H9 (cell line): ENCODE measurements at regions not wholly inside any gene's neighbourhood (a gene's known extent, or its start where the extent isn't known, plus 50 kb on each side); places are given as distances from the start of the nearest gene placed in this dataset.

Source experiments
- DNase-seq: peaks from one replicate; pipeline ENCODE4 v3.0.0-alpha.2; 2017
- H2AFZ ChIP-seq: one replicate; pipeline ENCODE4 v1.6.1; 2013; ENCODE audit warnings: mild to moderate bottlenecking, low read length, control low read depth, moderate library complexity
- H2AK5ac ChIP-seq: 2 replicates; pipeline ENCODE4 v1.6.1; 2013; ENCODE audit warnings: low read length, control low read depth, mixed read lengths; ENCODE audit not compliant: insufficient read length
- H2BK120ac ChIP-seq: one replicate; pipeline ENCODE4 v1.6.1; 2013; ENCODE audit warnings: low read depth, mild to moderate bottlenecking, low read length, control low read depth, inconsistent platforms; ENCODE audit not compliant: poor library complexity, severe bottlenecking
- H2BK12ac ChIP-seq: 2 replicates; pipeline ENCODE4 v1.6.1; 2013; ENCODE audit warnings: low read length, control low read depth, mixed read lengths, low read depth; ENCODE audit not compliant: insufficient read length
- H2BK15ac ChIP-seq: 2 replicates; pipeline ENCODE4 v1.6.1; 2013; ENCODE audit warnings: low read depth, low read length, control low read depth
- H2BK20ac ChIP-seq: one replicate; pipeline ENCODE4 v1.6.1; 2013; ENCODE audit warnings: low read depth, mild to moderate bottlenecking, low read length, control low read depth, inconsistent platforms; ENCODE audit not compliant: poor library complexity, severe bottlenecking
- H2BK5ac ChIP-seq: 2 replicates; pipeline ENCODE4 v1.6.1; 2013; ENCODE audit warnings: low read length, control low read depth, mixed read lengths; ENCODE audit not compliant: insufficient read length
- H3K14ac ChIP-seq: 2 replicates; pipeline ENCODE4 v1.6.1; 2013; ENCODE audit warnings: low read length, control low read depth; ENCODE audit not compliant: insufficient read depth
- H3K18ac ChIP-seq: 2 replicates; pipeline ENCODE4 v1.6.1; 2013; ENCODE audit warnings: low read depth, mild to moderate bottlenecking, mixed read lengths, low read length, control low read depth; ENCODE audit not compliant: insufficient read length
- H3K23ac ChIP-seq: 2 replicates; pipeline ENCODE4 v1.6.1; 2013; ENCODE audit warnings: low read length, control low read depth, mixed read lengths, low read depth; ENCODE audit not compliant: insufficient read length
- H3K23me2 ChIP-seq: 2 replicates; pipeline ENCODE4 v1.6.1; 2013; ENCODE audit warnings: low read depth, mild to moderate bottlenecking, mixed read lengths, low read length, control low read depth; ENCODE audit not compliant: insufficient read length, poor library complexity, severe bottlenecking
- H3K27ac ChIP-seq: 2 replicates; pipeline ENCODE4 v1.5.1; 2013; ENCODE audit warnings: low read length, control low read depth, mixed read lengths, low read depth; ENCODE audit not compliant: insufficient read length
- H3K27me3 ChIP-seq: 2 replicates; pipeline ENCODE4 v1.6.1; 2013; ENCODE audit warnings: low read length, control low read depth, inconsistent platforms; ENCODE audit not compliant: insufficient read depth
- H3K4ac ChIP-seq: 2 replicates; pipeline ENCODE4 v1.6.1; 2013; ENCODE audit warnings: low read depth, mild to moderate bottlenecking, control low read depth, inconsistent platforms, low read length, moderate library complexity
- H3K4me1 ChIP-seq: 2 replicates; pipeline ENCODE4 v1.6.1; 2013; ENCODE audit warnings: low read length, control low read depth, inconsistent platforms; ENCODE audit not compliant: insufficient read depth
- H3K4me2 ChIP-seq: 2 replicates; pipeline ENCODE4 v1.6.1; 2013; ENCODE audit warnings: low read length, control low read depth, mixed read lengths; ENCODE audit not compliant: insufficient read length, insufficient read depth
- H3K56ac ChIP-seq: 2 replicates; pipeline ENCODE4 v1.6.1; 2013; ENCODE audit warnings: low read depth, mild to moderate bottlenecking, mixed read lengths, low read length, control low read depth; ENCODE audit not compliant: insufficient read length
- H3K79me1 ChIP-seq: 2 replicates; pipeline ENCODE4 v1.6.1; 2013; ENCODE audit warnings: low read depth, mild to moderate bottlenecking, moderate library complexity, low read length, control low read depth, inconsistent platforms; ENCODE audit not compliant: insufficient read depth, poor library complexity, severe bottlenecking
- H3K79me2 ChIP-seq: 2 replicates; pipeline ENCODE4 v1.6.1; 2013; ENCODE audit warnings: low read length, control low read depth, inconsistent platforms; ENCODE audit not compliant: insufficient read depth
- H3K9ac ChIP-seq: 2 replicates; pipeline ENCODE4 v1.6.1; 2013; ENCODE audit warnings: low read length, control low read depth, mixed read lengths; ENCODE audit not compliant: insufficient read length; ENCODE audit errors: extremely low read depth
- H3K9me3 ChIP-seq: one replicate; pipeline ENCODE4 v1.6.1; 2013; ENCODE audit warnings: low read depth, low read length, inconsistent platforms; ENCODE audit not compliant: control insufficient read depth
- H3T11ph ChIP-seq: one replicate; pipeline ENCODE4 v1.6.1; 2013; ENCODE audit warnings: mild to moderate bottlenecking, low read length, control low read depth, inconsistent platforms
- H4K20me1 ChIP-seq: one replicate; pipeline ENCODE4 v1.6.1; 2013; ENCODE audit not compliant: control insufficient read depth, insufficient read length, insufficient read depth
- H4K5ac ChIP-seq: 2 replicates; pipeline ENCODE4 v1.6.1; 2013; ENCODE audit warnings: low read depth, mild to moderate bottlenecking, mixed read lengths, low read length, control low read depth; ENCODE audit not compliant: insufficient read length
- H4K8ac ChIP-seq: replicated peaks from 2 replicates; pipeline ENCODE4 v1.6.1; 2013; ENCODE audit warnings: low read length, control low read depth, mixed read lengths, low read depth; ENCODE audit not compliant: insufficient read length
- H4K91ac ChIP-seq: 2 replicates; pipeline ENCODE4 v1.6.1; 2013; ENCODE audit warnings: low read depth, mild to moderate bottlenecking, moderate library complexity, mixed read lengths, low read length, control low read depth; ENCODE audit not compliant: insufficient read length
- H3K27ac Mint-ChIP-seq, 3 experiments: 2 replicates in 2 of 3; 3 replicates in 1 of 3; pipeline ENCODE4 v1.8.0; 2020 to 2021; ENCODE audit warnings: mixed read lengths in 3 of 3, mild to moderate bottlenecking in 1 of 3, moderate library complexity in 1 of 3
- H3K27me3 Mint-ChIP-seq: 2 replicates; pipeline ENCODE4 v1.8.0; 2021; ENCODE audit warnings: low read depth, mild to moderate bottlenecking, moderate library complexity, mixed read lengths
- H3K36me3 Mint-ChIP-seq, 3 experiments: 2 replicates in 2 of 3; 3 replicates in 1 of 3; pipeline ENCODE4 v1.8.0; 2020 to 2021; ENCODE audit warnings: low read depth in 3 of 3, mixed read lengths in 3 of 3; ENCODE audit not compliant: insufficient read depth in 1 of 3
- H3K4me1 Mint-ChIP-seq, 2 experiments: 2 replicates each; pipeline ENCODE4 v1.8.0; 2020; ENCODE audit warnings: mixed read lengths in 2 of 2
- H3K4me3 Mint-ChIP-seq, 2 experiments: 2 replicates in 1 of 2; 3 replicates in 1 of 2; pipeline ENCODE4 v1.8.0; 2020 to 2021; ENCODE audit warnings: mild to moderate bottlenecking in 2 of 2, mixed read lengths in 2 of 2, moderate library complexity in 1 of 2
- H3K9me3 Mint-ChIP-seq, 2 experiments: 2 replicates in 1 of 2; 3 replicates in 1 of 2; pipeline ENCODE4 v1.8.0; 2020; ENCODE audit warnings: mild to moderate bottlenecking in 2 of 2, mixed read lengths in 2 of 2, moderate library complexity in 1 of 2
- WGBS: extraction: QIAGEN DNeasy Blood & Tissue Kit; methylation state at CpG from one replicate; pipeline ENCODE4 v1.1.7; 2013; ENCODE audit warnings: missing lambda C conversion rate, low lambda C conversion rate, mixed read lengths; ENCODE audit not compliant: insufficient read length; ENCODE audit errors: extremely low coverage; 5-methylcytosine and 5-hydroxymethylcytosine counted together
- TF ChIP-seq, protein P1 (sequence below): fragments of 200-600 bp; sonication (generic); conservative IDR thresholded peaks from 3 replicates; pipeline ENCODE4 v1.8.0; 2021; ENCODE audit warnings: antibody characterized with exemption, mild to moderate bottlenecking

DNA sequence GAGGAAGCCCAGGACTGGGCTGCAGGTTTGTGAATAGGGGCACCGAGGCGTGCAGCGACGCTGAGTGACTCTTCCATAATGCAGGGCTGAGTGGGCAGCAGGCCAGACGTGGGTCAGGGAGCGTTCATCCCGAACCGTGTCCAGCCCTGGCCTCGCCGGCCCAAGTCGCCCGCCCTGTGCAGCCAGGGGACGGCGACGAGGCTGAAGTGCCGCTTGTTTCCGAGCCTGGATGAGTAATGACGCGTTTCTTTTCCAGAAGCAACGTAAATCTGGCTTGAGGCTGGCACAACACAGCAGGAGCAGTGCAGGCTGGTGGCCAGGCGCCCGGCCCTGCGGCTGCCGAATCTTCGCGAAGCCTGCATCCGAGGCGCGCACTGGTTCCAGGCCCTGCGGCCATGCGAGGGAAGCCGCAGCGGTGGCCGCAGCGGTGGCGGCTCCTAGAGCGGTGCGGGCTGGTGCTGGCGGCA is 74.0 kb upstream of the SEC61G start:
- DNase-seq: no peak
- Histone ChIP-seq H2BK120ac (no peak overlapping the region), H3T11ph (no peak overlapping the region), H3K23ac (no peak overlapping the region), H2BK5ac (no peak overlapping the region), H3K79me1 (no peaks in the 10 kb centered on the region), H2BK20ac (no peak overlapping the region), H3K27me3 (no peaks in the 10 kb centered on the region), H2AK5ac (no peak overlapping the region), H3K79me2 (no peaks in the 10 kb centered on the region), H3K18ac (no peak overlapping the region), H4K5ac (no peak overlapping the region), H3K9ac (no peak overlapping the region), H3K4me1 (no peaks in the 10 kb centered on the region), H2BK12ac (no peak overlapping the region), H4K8ac (no peak overlapping the region), H3K4ac (no peak overlapping the region), H2BK15ac (no peak overlapping the region), H2AFZ (no peak overlapping the region), H3K4me2 (no peak overlapping the region), H3K27ac (no peak overlapping the region), H3K56ac (no peak overlapping the region), H4K91ac (no peak overlapping the region), H4K20me1 (no peaks in the 10 kb centered on the region), H3K23me2 (no peaks in the 10 kb centered on the region), H3K9me3 (no peaks in the 10 kb centered on the region), H3K14ac (no peak overlapping the region; the same call in 1 of the 2 replicates)
- Mint-ChIP-seq H3K4me3 (no peak overlapping the region), H3K36me3 (peaks cover 0 to 10% (median 2%) of the 10 kb centered on the region in 3 experiments; a peak in 2 of 7 replicates), H3K9me3 (peaks cover 4 to 11% of the 10 kb centered on the region in 2 experiments; a peak in 3 of 5 replicates), H3K27ac (no peak overlapping the region), H3K27me3 (no peaks in the 10 kb centered on the region; the same call in 1 of the 2 replicates), H3K4me1 (no peaks in the 10 kb centered on the region)
- TF ChIP-seq, protein P1, sequence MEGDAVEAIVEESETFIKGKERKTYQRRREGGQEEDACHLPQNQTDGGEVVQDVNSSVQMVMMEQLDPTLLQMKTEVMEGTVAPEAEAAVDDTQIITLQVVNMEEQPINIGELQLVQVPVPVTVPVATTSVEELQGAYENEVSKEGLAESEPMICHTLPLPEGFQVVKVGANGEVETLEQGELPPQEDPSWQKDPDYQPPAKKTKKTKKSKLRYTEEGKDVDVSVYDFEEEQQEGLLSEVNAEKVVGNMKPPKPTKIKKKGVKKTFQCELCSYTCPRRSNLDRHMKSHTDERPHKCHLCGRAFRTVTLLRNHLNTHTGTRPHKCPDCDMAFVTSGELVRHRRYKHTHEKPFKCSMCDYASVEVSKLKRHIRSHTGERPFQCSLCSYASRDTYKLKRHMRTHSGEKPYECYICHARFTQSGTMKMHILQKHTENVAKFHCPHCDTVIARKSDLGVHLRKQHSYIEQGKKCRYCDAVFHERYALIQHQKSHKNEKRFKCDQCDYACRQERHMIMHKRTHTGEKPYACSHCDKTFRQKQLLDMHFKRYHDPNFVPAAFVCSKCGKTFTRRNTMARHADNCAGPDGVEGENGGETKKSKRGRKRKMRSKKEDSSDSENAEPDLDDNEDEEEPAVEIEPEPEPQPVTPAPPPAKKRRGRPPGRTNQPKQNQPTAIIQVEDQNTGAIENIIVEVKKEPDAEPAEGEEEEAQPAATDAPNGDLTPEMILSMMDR: no peak
- no CpG with 5 or more reads among the region's 39 CpGs for WGBS
